ENCODE measurements at regions not wholly inside any gene's neighbourhood (a gene's known extent, or its start where the extent isn't known, plus 50 kb on each side); places are given as distances from the start of the nearest gene placed in this dataset.

DNA sequence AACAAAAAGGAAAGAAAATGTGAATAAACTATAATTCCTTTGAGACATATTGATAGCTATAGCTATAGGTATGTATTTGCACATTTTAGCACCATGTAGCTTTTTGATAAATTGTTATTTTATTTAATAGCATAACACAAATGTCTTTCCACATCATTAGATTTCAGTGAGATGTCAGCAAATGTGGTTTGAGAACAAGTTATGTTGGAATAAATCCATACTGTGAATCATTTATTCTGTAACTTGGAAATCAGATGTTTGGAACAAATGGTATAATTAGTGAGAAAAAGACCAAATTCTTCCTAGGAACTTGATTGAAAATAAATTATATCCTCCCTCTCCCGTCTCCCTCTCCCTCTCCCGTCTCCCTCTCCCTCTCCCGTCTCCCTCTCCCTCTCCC, 62.8 kb downstream of the NABP1 start:
- Histone ChIP-seq H3K27ac (no peak overlapping the region), H3K4me2 (no peak overlapping the region), H4K20me1 (ENCODE audit: insufficient read depth, poor library complexity, severe bottlenecking) (no peaks in the 10 kb centered on the region), H2AFZ (no peak overlapping the region), H3K9me3 (ENCODE audit: low read depth) (no peaks in the 10 kb centered on the region), H3K4me3 (no peak overlapping the region), H3K79me2 (no peaks in the 10 kb centered on the region), H3K27me3 (no peaks in the 10 kb centered on the region), H3K36me3 (replicated peaks; ENCODE audit: insufficient read depth, low read depth) (no peaks in the 10 kb centered on the region), H3K4me1 (ENCODE audit: insufficient read depth) (no peaks in the 10 kb centered on the region), H3K9me2 (replicated peaks; ENCODE audit: insufficient read depth) (no peaks in the 10 kb centered on the region)
- DNase-seq (ENCODE audit: low spot score): no peak
- TF ChIP-seq EZH2 (IDR thresholded peaks at IDR 0.05; ENCODE audit: borderline replicate concordance) (no peak), EZH2phosphoT487 (IDR thresholded peaks at IDR 0.05; ENCODE audit: low read depth, severe bottlenecking, unreplicated experiment) (no peak)
- TF ChIP-seq, protein P1, sequence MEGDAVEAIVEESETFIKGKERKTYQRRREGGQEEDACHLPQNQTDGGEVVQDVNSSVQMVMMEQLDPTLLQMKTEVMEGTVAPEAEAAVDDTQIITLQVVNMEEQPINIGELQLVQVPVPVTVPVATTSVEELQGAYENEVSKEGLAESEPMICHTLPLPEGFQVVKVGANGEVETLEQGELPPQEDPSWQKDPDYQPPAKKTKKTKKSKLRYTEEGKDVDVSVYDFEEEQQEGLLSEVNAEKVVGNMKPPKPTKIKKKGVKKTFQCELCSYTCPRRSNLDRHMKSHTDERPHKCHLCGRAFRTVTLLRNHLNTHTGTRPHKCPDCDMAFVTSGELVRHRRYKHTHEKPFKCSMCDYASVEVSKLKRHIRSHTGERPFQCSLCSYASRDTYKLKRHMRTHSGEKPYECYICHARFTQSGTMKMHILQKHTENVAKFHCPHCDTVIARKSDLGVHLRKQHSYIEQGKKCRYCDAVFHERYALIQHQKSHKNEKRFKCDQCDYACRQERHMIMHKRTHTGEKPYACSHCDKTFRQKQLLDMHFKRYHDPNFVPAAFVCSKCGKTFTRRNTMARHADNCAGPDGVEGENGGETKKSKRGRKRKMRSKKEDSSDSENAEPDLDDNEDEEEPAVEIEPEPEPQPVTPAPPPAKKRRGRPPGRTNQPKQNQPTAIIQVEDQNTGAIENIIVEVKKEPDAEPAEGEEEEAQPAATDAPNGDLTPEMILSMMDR (IDR thresholded peaks at IDR 0.05; ENCODE audit: poor library complexity): no peak
- WGBS (ENCODE audit: low lambda C conversion rate, missing lambda C conversion rate): no CpG with 5 or more reads among the region's 3 CpGs

DNA sequence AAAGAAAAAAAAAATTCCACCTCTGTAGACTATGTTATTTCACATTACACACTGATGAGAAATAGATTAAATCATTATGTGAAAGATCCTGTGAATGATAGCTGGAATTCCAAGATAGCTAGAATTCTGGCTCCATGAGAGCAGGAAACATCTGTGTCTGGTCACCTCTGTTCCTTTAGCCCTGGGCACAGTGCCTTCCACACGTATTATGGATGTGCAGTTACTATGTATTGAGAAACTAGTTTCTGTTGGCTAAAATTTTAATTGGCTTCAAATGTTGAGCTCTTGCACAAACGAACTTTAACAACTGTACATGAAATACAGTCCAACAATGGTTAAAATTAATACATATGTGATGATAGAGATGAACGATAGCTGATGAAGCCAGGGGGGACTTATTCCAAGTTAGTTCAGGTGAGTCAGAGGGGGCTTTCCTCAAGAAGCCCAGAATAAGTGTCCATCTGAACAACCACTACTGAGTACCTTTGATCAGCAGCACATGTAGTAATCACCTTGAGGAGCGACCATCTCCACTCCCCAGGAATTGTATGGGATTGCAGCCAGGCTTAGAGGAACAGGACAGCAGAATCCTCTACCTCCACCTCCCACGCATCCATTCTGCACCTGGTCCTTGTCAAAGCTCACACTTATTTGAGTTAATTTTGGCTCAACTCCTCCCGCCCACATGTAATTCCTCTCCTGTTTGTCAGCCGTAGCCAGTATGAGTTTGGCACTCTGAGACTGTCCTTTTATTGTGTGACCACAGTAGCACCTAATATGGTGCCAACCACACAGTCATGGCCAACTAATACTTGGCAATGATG, 68.6 kb downstream of the NABP1 start:
- H3K9me3 ChIP-seq (ENCODE audit: low read depth): no peaks in the 10 kb centered on the region
- H3K27ac ChIP-seq: no peak overlapping the region
- TF ChIP-seq EZH2 (IDR thresholded peaks at IDR 0.05; ENCODE audit: borderline replicate concordance) (no peak), EZH2phosphoT487 (IDR thresholded peaks at IDR 0.05; ENCODE audit: low read depth, severe bottlenecking, unreplicated experiment) (no peak)
- TF ChIP-seq, protein P1 (IDR thresholded peaks at IDR 0.05; ENCODE audit: poor library complexity): no peak
- no peaks in the 10 kb centered on the region for H4K20me1 ChIP-seq (ENCODE audit: insufficient read depth, poor library complexity, severe bottlenecking)
- H3K9me2 ChIP-seq (replicated peaks; ENCODE audit: insufficient read depth): no peaks in the 10 kb centered on the region
- H3K27me3 ChIP-seq: no peaks in the 10 kb centered on the region
- no peak overlapping the region for H3K4me3 ChIP-seq
- H3K79me2 ChIP-seq: no peaks in the 10 kb centered on the region
- DNase-seq (ENCODE audit: low spot score): no peak
- no peak overlapping the region for H3K4me2 ChIP-seq
- WGBS (ENCODE audit: low lambda C conversion rate, missing lambda C conversion rate): 86% methylated on average over 7 of the region's 7 CpGs
- no peak overlapping the region for H2AFZ ChIP-seq
- no peaks in the 10 kb centered on the region for H3K36me3 ChIP-seq (replicated peaks; ENCODE audit: insufficient read depth, low read depth)
- no peaks in the 10 kb centered on the region for H3K4me1 ChIP-seq (ENCODE audit: insufficient read depth)

DNA sequence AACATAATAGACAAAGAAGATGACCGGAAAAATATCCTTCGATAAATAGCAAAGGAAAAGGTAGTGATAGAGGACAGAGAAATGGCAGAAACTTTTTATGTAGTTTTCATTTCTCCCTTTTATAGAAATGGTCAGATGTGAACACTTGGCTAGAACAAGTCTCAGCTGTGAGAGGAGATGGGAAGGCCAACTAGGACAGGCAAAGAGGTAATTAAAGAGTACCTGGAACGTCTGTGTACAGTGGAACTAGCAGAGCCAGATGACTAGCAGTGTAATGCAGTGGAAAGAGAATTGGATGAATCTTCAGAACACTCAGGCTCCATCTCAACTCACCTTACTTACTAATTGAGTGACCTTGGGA, 69.2 kb downstream of the NABP1 start:
- Histone ChIP-seq H3K27me3 (no peaks in the 10 kb centered on the region), H3K4me2 (no peak overlapping the region), H3K36me3 (replicated peaks; ENCODE audit: insufficient read depth, low read depth) (no peaks in the 10 kb centered on the region), H2AFZ (no peak overlapping the region), H3K9me3 (ENCODE audit: low read depth) (no peaks in the 10 kb centered on the region), H3K4me3 (no peak overlapping the region), H4K20me1 (ENCODE audit: insufficient read depth, poor library complexity, severe bottlenecking) (no peaks in the 10 kb centered on the region), H3K79me2 (no peaks in the 10 kb centered on the region), H3K27ac (no peak overlapping the region), H3K4me1 (ENCODE audit: insufficient read depth) (no peaks in the 10 kb centered on the region), H3K9me2 (replicated peaks; ENCODE audit: insufficient read depth) (no peaks in the 10 kb centered on the region)
- no peak for DNase-seq (ENCODE audit: low spot score)
- TF ChIP-seq, protein P1 (IDR thresholded peaks at IDR 0.05; ENCODE audit: poor library complexity): no peak
- TF ChIP-seq EZH2phosphoT487 (IDR thresholded peaks at IDR 0.05; ENCODE audit: low read depth, severe bottlenecking, unreplicated experiment) (no peak), EZH2 (IDR thresholded peaks at IDR 0.05; ENCODE audit: borderline replicate concordance) (no peak)
- WGBS (ENCODE audit: low lambda C conversion rate, missing lambda C conversion rate): 95% methylated on average over 3 of the region's 3 CpGs
